Activated CD4-positive, CD25-positive, alpha-beta regulatory T cell treated with anti-CD3 and anti-CD28 coated beads, Interleukin-2, amount 50 U/mL, for 24 hours (primary cell): ENCODE measurements at regions not wholly inside any gene's neighbourhood (a gene's known extent, or its start where the extent isn't known, plus 50 kb on each side); places are given as distances from the start of the nearest gene placed in this dataset.
"Not testable (repeated sequence)": the region's sequence is repeated elsewhere in the genome, so short reads cannot be mapped to it uniquely, and the experiment has no call there.

ENCODE experiments used
- ATAC-seq, 2 donors: fragments of 150-1000 bp; cut with Tn5 transposase; one replicate each; pipeline ENCODE4 v1.10.0; 2021; ENCODE audit warnings: mild to moderate bottlenecking in 1 of 2, moderate library complexity in 1 of 2

GRCh38 chr2:111291566-111291965, 170.9 kb downstream of the BCL2L11 start:
- not testable (repeated sequence) for ATAC-seq

GRCh38 chr2:111292232-111292968, 171.7 kb downstream of the BCL2L11 start:
- peak; percentile 28 to 81 for ATAC-seq

GRCh38 chr2:111294699-111295098, 174.0 kb downstream of the BCL2L11 start:
- ATAC-seq, result not testable (repeated sequence)

GRCh38 chr2:111296122-111296804, 175.5 kb downstream of the BCL2L11 start:
- not testable (repeated sequence) for ATAC-seq

- not testable (repeated sequence) for ATAC-seq
These were observed 176.4 kb downstream of the BCL2L11 start for GRCh38 chr2:111297128-111297527.

- ATAC-seq, result not testable (repeated sequence)
These were observed 178.2 kb downstream of the BCL2L11 start for GRCh38 chr2:111298927-111299326.

GRCh38 chr2:111299635-111300034, 178.9 kb downstream of the BCL2L11 start:
- ATAC-seq, result not testable (repeated sequence)

GRCh38 chr2:111301677-111302076, 181.0 kb downstream of the BCL2L11 start:
- ATAC-seq, result not testable (repeated sequence)

GRCh38 chr2:111302397-111303218, 181.9 kb downstream of the BCL2L11 start:
- ATAC-seq, result peak in 1 of 2 donors; percentile 20

GRCh38 chr2:111307302-111307701, 186.6 kb downstream of the BCL2L11 start:
- ATAC-seq, result not testable (repeated sequence)

- peak in 1 of 2 donors; percentile 16 for ATAC-seq
These were observed 188.7 kb downstream of the BCL2L11 start for GRCh38 chr2:111309231-111310075.

GRCh38 chr2:111310395-111310794, 189.7 kb downstream of the BCL2L11 start:
- ATAC-seq, result not testable (repeated sequence)

- ATAC-seq, result not testable (repeated sequence)
These were observed 190.9 kb downstream of the BCL2L11 start for GRCh38 chr2:111311568-111311967.

GRCh38 chr2:111312897-111313607, 192.3 kb downstream of the BCL2L11 start:
- not testable (repeated sequence) for ATAC-seq

- ATAC-seq, result not testable (repeated sequence)
These were observed 193.0 kb downstream of the BCL2L11 start for GRCh38 chr2:111313711-111314110.

GRCh38 chr2:111315188-111315917, 194.6 kb downstream of the BCL2L11 start:
- ATAC-seq, result peak; percentile 53 to 56

GRCh38 chr2:111316221-111316741, 195.6 kb downstream of the BCL2L11 start:
- peak; percentile 19 to 42 for ATAC-seq

- peak; percentile 23 to 37 for ATAC-seq
These were observed 196.3 kb downstream of the BCL2L11 start for GRCh38 chr2:111316881-111317549.

GRCh38 chr2:111319552-111319951, 198.8 kb downstream of the BCL2L11 start:
- peak; percentile 41 to 58 for ATAC-seq

GRCh38 chr2:111320264-111320663, 199.6 kb downstream of the BCL2L11 start:
- ATAC-seq, result not testable (repeated sequence)
